ENCODE measurements at regions not wholly inside any gene's neighbourhood (a gene's known extent, or its start where the extent isn't known, plus 50 kb on each side); places are given as distances from the start of the nearest gene placed in this dataset.

GRCh38 chr19:31127134-31127967, 221.9 kb downstream of the TSHZ3 start:
- DNase-seq (ENCODE audit: low spot score) (no peak), ATAC-seq (no peak)
- intact Hi-C loops (cut with DNase I) = no loop called here

- intact Hi-C loops (cut with DNase I) = no loop called here
- DNase-seq (ENCODE audit: low spot score) = no peak
- ATAC-seq = no peak
These were observed 223.0 kb downstream of the TSHZ3 start for GRCh38 chr19:31126236-31126635.

GRCh38 chr19:31125071-31125470, 224.2 kb downstream of the TSHZ3 start:
- no peak for DNase-seq (ENCODE audit: low spot score)
- ATAC-seq = no peak
- intact Hi-C loops (cut with DNase I) = no loop called here

GRCh38 chr19:31121501-31121900, 227.7 kb downstream of the TSHZ3 start:
- ATAC-seq (no peak), DNase-seq (ENCODE audit: low spot score) (no peak)
- intact Hi-C loops (cut with DNase I) = no loop called here

GRCh38 chr19:31120952-31121351, 228.3 kb downstream of the TSHZ3 start:
- DNase-seq (ENCODE audit: low spot score) = no peak
- intact Hi-C loops (cut with DNase I) = no loop called here
- ATAC-seq = no peak

- intact Hi-C loops (cut with DNase I) = no loop called here
- DNase-seq (ENCODE audit: low spot score) (no peak), ATAC-seq (no peak)
These were observed 229.1 kb downstream of the TSHZ3 start for GRCh38 chr19:31119951-31120690.

- no peak for ATAC-seq
- no peak for DNase-seq (ENCODE audit: low spot score)
- intact Hi-C loops (cut with DNase I) = no loop called here
These were observed 230.2 kb downstream of the TSHZ3 start for GRCh38 chr19:31118986-31119385.

- intact Hi-C loops (cut with DNase I) = no loop called here
- ATAC-seq (peak; percentile 62), DNase-seq (ENCODE audit: low spot score) (no peak)
These were observed 230.8 kb downstream of the TSHZ3 start for GRCh38 chr19:31118287-31118955.

- intact Hi-C loops (cut with DNase I) = no loop called here
- ATAC-seq (no peak), DNase-seq (ENCODE audit: low spot score) (no peak)
These were observed 234.7 kb downstream of the TSHZ3 start for GRCh38 chr19:31114585-31114984.

- intact Hi-C loops (cut with DNase I) = no loop called here
- no peak for ATAC-seq
- DNase-seq (ENCODE audit: low spot score) = no peak
These were observed 235.9 kb downstream of the TSHZ3 start for GRCh38 chr19:31113293-31113692.

GRCh38 chr19:31112158-31112557, 237.1 kb downstream of the TSHZ3 start:
- intact Hi-C loops (cut with DNase I) = no loop called here
- DNase-seq (ENCODE audit: low spot score) (no peak), ATAC-seq (no peak)

GRCh38 chr19:31111741-31112140, 237.5 kb downstream of the TSHZ3 start:
- ATAC-seq (no peak), DNase-seq (ENCODE audit: low spot score) (no peak)
- intact Hi-C loops (cut with DNase I) = no loop called here

- DNase-seq (ENCODE audit: low spot score) (no peak), ATAC-seq (peak; percentile 71)
- intact Hi-C loops (cut with DNase I) = no loop called here
These were observed 238.9 kb downstream of the TSHZ3 start for GRCh38 chr19:31110336-31110735.

- ATAC-seq = no peak
- intact Hi-C loops (cut with DNase I) = no loop called here
- no peak for DNase-seq (ENCODE audit: low spot score)
These were observed 239.6 kb downstream of the TSHZ3 start for GRCh38 chr19:31109636-31110035.

- no peak for ATAC-seq
- DNase-seq (ENCODE audit: low spot score) = no peak
- intact Hi-C loops (cut with DNase I) = no loop called here
These were observed 242.1 kb downstream of the TSHZ3 start for GRCh38 chr19:31107096-31107495.

- ATAC-seq = no peak
- intact Hi-C loops (cut with DNase I) = no loop called here
These were observed 243.5 kb downstream of the TSHZ3 start for GRCh38 chr19:31105761-31106160.

GRCh38 chr19:31104451-31104850, 244.8 kb downstream of the TSHZ3 start:
- DNase-seq (ENCODE audit: low spot score) (no peak), ATAC-seq (no peak)
- intact Hi-C loops (cut with DNase I) = no loop called here

More at GRCh38 chr19:31105761-31106160, 243.5 kb downstream of the TSHZ3 start:
- no peak for DNase-seq (ENCODE audit: low spot score)

- DNase-seq (ENCODE audit: low spot score) = no peak
- intact Hi-C loops (cut with DNase I) = no loop called here
- ATAC-seq = no peak
These were observed 246.0 kb downstream of the TSHZ3 start for GRCh38 chr19:31103228-31103627.

GRCh38 chr19:31102674-31103073, 246.6 kb downstream of the TSHZ3 start:
- intact Hi-C loops (cut with DNase I) = no loop called here
- no peak for DNase-seq (ENCODE audit: low spot score)
- no peak for ATAC-seq

GRCh38 chr19:31100981-31101380, 248.3 kb downstream of the TSHZ3 start:
- intact Hi-C loops (cut with DNase I) = no loop called here
- no peak for ATAC-seq
- no peak for DNase-seq (ENCODE audit: low spot score)
